Prostate gland (tissue), 2 donors: ENCODE measurements at regions not wholly inside any gene's neighbourhood (a gene's known extent, or its start where the extent isn't known, plus 50 kb on each side); places are given as distances from the start of the nearest gene placed in this dataset.

Experiments
- POLR2A ChIP-seq: fragments of 450-650 bp; IDR thresholded peaks from one replicate; pipeline ENCODE4 v1.6.1; 2016; ENCODE audit warnings: antibody characterized with exemption, mild to moderate bottlenecking
- TF ChIP-seq, protein P1 (sequence below), 4 experiments: fragments of 200-600 bp in 2 of 4; fragments of 450-650 bp in 2 of 4; sonication (generic) in 2 of 4; IDR thresholded peaks; 1 replicate in 3 of 4; 2 replicates in 1 of 4; pipeline ENCODE4 v1.5.1; 2016 to 2019; ENCODE audit warnings: antibody characterized with exemption in 4 of 4, mild to moderate bottlenecking in 2 of 4, moderate library complexity in 2 of 4

DNA sequence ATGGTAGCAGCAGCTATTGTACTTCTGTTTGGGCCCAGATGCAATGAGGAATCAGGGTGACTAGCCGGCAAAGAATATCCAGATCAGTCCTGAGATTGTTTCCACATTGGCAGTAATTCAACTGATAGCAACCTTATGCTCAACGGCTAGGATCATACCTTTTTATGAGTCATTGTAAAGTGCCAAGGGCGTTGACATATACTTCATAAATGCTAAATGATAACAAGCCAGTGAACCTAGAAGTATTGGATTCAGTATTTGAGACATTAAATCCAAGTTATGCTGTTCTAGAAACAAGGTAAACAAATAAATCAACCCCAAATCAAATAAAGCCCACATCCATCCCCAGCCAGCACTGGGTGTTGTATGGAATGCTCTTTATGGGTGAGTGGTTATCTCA lies 207.1 kb upstream of the ZFHX3 start:
- TF ChIP-seq, protein P1, sequence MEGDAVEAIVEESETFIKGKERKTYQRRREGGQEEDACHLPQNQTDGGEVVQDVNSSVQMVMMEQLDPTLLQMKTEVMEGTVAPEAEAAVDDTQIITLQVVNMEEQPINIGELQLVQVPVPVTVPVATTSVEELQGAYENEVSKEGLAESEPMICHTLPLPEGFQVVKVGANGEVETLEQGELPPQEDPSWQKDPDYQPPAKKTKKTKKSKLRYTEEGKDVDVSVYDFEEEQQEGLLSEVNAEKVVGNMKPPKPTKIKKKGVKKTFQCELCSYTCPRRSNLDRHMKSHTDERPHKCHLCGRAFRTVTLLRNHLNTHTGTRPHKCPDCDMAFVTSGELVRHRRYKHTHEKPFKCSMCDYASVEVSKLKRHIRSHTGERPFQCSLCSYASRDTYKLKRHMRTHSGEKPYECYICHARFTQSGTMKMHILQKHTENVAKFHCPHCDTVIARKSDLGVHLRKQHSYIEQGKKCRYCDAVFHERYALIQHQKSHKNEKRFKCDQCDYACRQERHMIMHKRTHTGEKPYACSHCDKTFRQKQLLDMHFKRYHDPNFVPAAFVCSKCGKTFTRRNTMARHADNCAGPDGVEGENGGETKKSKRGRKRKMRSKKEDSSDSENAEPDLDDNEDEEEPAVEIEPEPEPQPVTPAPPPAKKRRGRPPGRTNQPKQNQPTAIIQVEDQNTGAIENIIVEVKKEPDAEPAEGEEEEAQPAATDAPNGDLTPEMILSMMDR (IDR thresholded peaks at IDR 0.05) = no peak
- no peak for TF ChIP-seq POLR2A
